Stimulated activated effector memory CD8-positive, alpha-beta T cell treated with anti-CD3 and anti-CD28 coated beads, Interleukin-12 subunit alpha, Interleukin-12 subunit beta, amount 100 ng/mL, for 72 hours (primary cell): ENCODE measurements at regions not wholly inside any gene's neighbourhood (a gene's known extent, or its start where the extent isn't known, plus 50 kb on each side); places are given as distances from the start of the nearest gene placed in this dataset.
A peak's percentile ranks its signal among the peaks of the same experiment; 100 is the strongest.

Source experiments
- ATAC-seq: fragments of 150-1000 bp; cut with Tn5 transposase; 2 replicates; pipeline ENCODE4 v1.10.0; 2021
- DNase-seq, 2 donors: peaks; one replicate each; pipeline ENCODE4 v3.0.0; 2021 to 2022; ENCODE audit warnings: low spot score in 2 of 2
- H3K27ac Mint-ChIP-seq: one replicate; pipeline ENCODE4 v1.8.0; 2022; ENCODE audit warnings: mild to moderate bottlenecking, mixed read lengths
- H3K36me3 Mint-ChIP-seq: one replicate; pipeline ENCODE4 v1.8.0; 2022; ENCODE audit warnings: mild to moderate bottlenecking, mixed read lengths
- H3K4me1 Mint-ChIP-seq: one replicate; pipeline ENCODE4 v1.8.0; 2022; ENCODE audit warnings: mixed read lengths
- H3K4me3 Mint-ChIP-seq: one replicate; pipeline ENCODE4 v1.8.0; 2022; ENCODE audit warnings: mild to moderate bottlenecking, mixed read lengths
- H3K9me3 Mint-ChIP-seq: one replicate; pipeline ENCODE4 v1.8.0; 2022; ENCODE audit warnings: mixed read lengths

- Mint-ChIP-seq H3K4me3 (no peak overlapping the region), H3K27ac (no peak overlapping the region), H3K36me3 (no peaks in the 10 kb centered on the region), H3K4me1 (no peaks in the 10 kb centered on the region), H3K9me3 (no peaks in the 10 kb centered on the region)
- no peak for DNase-seq
- no peak for ATAC-seq
Observed at GRCh38 chrX:14125462-14125861, 95.8 kb upstream of the GEMIN8 start.

DNA sequence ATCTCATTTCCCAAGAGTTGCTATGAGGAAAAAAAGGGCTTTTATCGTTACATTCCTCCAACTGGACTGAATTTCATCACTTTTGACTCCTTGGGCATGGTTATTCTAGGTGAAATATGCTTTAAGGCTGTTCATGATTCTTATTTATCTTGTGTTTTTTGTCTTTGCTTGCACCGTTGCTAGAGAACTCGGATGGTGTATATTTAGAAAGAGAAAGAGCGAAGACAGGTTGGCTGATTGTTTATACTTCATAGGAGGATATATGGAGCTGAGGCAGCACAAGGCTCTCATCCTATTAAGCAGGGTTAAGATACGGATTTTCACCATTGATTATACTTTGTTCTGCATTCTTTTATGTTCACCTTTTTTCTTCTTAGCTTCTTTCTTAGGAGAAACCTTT is 94.9 kb upstream of the GEMIN8 start:
- no peak for DNase-seq
- no peak for ATAC-seq
- Mint-ChIP-seq H3K27ac (no peak overlapping the region), H3K4me3 (no peak overlapping the region), H3K4me1 (no peaks in the 10 kb centered on the region), H3K9me3 (no peaks in the 10 kb centered on the region), H3K36me3 (no peaks in the 10 kb centered on the region)

GRCh38 chrX:14095702-14096101 is 66.0 kb upstream of the GEMIN8 start:
- H3K9me3 Mint-ChIP-seq: no peaks in the 10 kb centered on the region
- no peak overlapping the region for H3K4me3 Mint-ChIP-seq
- H3K4me1 Mint-ChIP-seq: no peaks in the 10 kb centered on the region
- H3K36me3 Mint-ChIP-seq: no peaks in the 10 kb centered on the region
- ATAC-seq (peak; percentile 69), DNase-seq (peak; percentile 1 to 51)
- no peak overlapping the region for H3K27ac Mint-ChIP-seq

DNA sequence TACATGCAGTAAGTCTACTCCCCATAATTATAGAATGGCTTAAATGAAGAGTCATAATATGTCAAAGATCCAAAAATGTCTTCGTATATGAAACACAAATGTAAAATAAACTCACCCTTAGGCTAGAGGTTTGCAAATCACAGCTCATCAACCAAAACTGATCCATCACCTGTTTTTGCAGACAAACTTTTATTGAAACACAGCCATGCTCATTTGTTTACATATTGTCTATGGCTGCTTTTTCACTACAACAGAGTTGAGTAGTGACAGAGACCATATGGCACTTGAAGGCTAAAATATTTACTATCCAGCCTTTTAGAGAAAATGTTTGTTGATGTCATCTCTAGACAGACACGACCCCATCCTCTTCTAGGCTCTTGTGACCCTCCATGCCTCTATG is 64.5 kb upstream of the GEMIN8 start:
- H3K27ac Mint-ChIP-seq: no peak overlapping the region
- no peaks in the 10 kb centered on the region for H3K4me1 Mint-ChIP-seq
- H3K9me3 Mint-ChIP-seq: no peaks in the 10 kb centered on the region
- ATAC-seq (no peak), DNase-seq (no peak)
- H3K36me3 Mint-ChIP-seq: no peaks in the 10 kb centered on the region
- no peak overlapping the region for H3K4me3 Mint-ChIP-seq

- H3K4me1 Mint-ChIP-seq: no peaks in the 10 kb centered on the region
Observed at GRCh38 chrX:14084466-14084865, 54.8 kb upstream of the GEMIN8 start.

GRCh38 chrX:14083783-14084182 is 54.1 kb upstream of the GEMIN8 start:
- Mint-ChIP-seq H3K4me1 (no peaks in the 10 kb centered on the region), H3K9me3 (no peaks in the 10 kb centered on the region), H3K27ac (no peak overlapping the region), H3K4me3 (no peak overlapping the region), H3K36me3 (no peaks in the 10 kb centered on the region)
- ATAC-seq (no peak), DNase-seq (no peak)

More at GRCh38 chrX:14084466-14084865, 54.8 kb upstream of the GEMIN8 start:
- H3K9me3 Mint-ChIP-seq: no peaks in the 10 kb centered on the region
- ATAC-seq (no peak), DNase-seq (no peak)
- no peaks in the 10 kb centered on the region for H3K36me3 Mint-ChIP-seq
- no peak overlapping the region for H3K4me3 Mint-ChIP-seq
- H3K27ac Mint-ChIP-seq: no peak overlapping the region

GRCh38 chrX:14079891-14080430 is 50.3 kb upstream of the GEMIN8 start:
- Mint-ChIP-seq H3K4me3 (no peak overlapping the region), H3K4me1 (no peaks in the 10 kb centered on the region), H3K9me3 (no peaks in the 10 kb centered on the region), H3K27ac (no peak overlapping the region), H3K36me3 (no peaks in the 10 kb centered on the region)
- DNase-seq (no peak), ATAC-seq (no peak)
